HG02571 (cell line): ENCODE measurements at regions not wholly inside any gene's neighbourhood (a gene's known extent, or its start where the extent isn't known, plus 50 kb on each side); places are given as distances from the start of the nearest gene placed in this dataset.

Source experiments
- ATAC-seq: cut with Tn5 transposase; IDR thresholded peaks from one replicate; pipeline ENCODE4 v1.9.1; 2021; ENCODE audit warnings: mild to moderate bottlenecking, moderate library complexity; ENCODE audit not compliant: unreplicated experiment

DNA sequence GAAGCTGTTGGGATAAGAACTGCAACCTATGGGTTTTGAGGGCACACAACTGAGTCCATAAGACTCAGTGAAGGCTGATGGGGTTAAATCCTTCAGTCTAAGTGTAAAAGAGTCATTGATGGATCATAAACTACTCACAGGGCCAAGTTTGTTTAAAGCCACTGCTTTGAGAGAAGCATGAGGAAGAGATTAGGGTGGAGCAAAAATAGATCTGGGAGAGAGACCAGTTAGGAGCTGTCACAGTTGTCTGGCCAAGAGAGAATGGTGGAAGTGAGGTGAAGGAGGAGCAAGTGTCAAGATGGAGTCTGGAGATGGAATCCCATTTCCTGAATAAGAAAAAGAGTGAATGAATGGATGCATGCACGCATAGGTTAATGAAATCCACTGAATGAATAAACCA is 379.1 kb upstream of the CDH11 start:
- no peak for ATAC-seq

DNA sequence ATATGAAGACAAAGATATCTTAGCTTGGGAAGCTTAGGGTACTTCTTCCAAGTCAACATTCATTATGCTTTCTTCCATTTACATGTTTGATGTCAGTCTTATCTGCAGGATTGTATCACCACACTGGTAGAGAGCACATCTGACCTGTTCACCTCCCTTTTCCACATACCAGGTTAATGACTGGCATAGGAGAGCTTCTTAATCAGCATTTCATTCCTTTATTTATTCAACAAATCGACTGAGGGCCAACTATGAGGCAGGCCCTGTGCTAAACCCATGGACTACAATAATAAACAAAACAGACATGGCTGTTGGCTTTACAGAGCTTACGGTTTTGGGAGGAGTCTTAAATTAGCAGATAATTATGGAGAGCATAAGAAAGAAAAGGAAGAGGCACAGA is 378.1 kb upstream of the CDH11 start:
- ATAC-seq: no peak

DNA sequence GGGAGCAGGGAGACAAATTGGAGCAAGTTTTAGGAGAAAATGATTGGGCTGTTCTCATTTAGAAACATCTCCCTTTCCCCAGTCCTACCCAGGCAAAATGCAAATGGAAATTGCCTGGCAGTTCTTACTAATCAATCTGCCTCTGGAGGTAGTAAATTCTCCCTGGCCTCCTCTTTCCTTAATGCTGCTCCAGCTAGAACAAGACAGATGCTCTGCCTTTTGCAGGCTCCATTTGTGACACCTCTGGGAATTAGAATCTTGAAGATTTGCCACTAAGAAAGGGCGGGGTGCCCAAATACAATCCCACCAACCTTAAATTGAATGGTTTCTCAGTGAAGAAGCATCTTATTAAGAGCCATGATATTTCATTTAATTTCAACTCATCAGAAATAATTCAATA is 377.7 kb upstream of the CDH11 start:
- ATAC-seq: no peak

DNA sequence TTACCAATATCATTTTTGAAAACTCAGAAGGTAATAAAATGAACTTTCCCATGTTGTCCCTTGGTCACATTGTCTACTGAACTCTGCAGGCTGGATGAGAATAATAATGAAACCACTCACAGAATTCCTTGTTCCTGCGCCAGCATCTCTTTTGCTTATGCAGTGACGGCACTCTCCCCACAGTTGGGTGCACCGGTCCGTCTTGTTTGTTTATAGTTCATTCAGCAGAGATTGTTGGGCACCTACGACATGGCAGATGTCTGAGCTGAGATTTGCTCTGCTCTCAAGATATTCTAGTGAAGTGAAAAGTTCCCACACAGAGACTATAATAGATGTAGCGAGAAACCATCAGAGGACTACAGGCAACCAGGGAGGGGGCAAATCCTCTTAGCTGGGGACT is 375.7 kb upstream of the CDH11 start:
- ATAC-seq: no peak

DNA sequence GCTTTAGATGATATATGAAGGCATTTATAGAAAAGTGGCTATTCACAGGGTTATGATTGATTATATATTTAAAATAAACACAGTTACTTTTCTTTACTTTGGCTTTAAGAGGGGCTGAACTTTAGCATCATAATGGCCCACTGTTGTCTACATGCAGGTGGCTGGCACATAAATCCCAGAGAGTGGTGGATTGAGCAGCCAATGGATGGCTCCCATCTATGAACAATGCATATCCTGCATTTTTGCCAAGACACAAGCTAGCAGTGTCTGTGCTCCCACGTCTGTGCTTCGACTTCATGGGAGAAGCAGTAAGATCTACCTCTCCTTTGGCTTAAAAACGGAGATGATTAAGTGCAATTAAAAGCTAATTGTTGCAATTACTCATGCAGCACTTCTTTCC is 373.2 kb upstream of the CDH11 start:
- no peak for ATAC-seq

GRCh38 chr16:65494609-65495008 is 372.7 kb upstream of the CDH11 start:
- ATAC-seq: no peak

DNA sequence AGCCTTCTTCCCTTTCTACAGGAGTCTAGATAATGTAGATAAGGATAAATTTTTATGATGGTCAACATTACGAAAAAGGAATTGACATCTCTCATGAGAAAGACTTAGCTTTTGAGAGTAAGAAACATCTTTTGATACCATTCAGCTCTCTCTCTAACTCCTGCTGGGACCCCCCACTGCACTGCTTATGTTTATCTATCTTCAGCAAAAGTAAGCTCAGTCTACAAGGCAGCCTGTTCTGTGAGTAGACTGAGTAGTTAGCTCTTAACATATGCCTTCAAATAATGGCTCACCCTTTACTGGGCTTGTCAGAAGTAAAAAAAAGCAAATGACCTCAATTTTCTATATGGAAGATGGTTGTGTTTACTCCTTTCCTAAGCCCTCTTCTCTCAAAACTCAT is 372.2 kb upstream of the CDH11 start:
- ATAC-seq: no peak

GRCh38 chr16:65490286-65490685 is 368.4 kb upstream of the CDH11 start:
- ATAC-seq: no peak

GRCh38 chr16:65489531-65490023 is 367.7 kb upstream of the CDH11 start:
- ATAC-seq: no peak

DNA sequence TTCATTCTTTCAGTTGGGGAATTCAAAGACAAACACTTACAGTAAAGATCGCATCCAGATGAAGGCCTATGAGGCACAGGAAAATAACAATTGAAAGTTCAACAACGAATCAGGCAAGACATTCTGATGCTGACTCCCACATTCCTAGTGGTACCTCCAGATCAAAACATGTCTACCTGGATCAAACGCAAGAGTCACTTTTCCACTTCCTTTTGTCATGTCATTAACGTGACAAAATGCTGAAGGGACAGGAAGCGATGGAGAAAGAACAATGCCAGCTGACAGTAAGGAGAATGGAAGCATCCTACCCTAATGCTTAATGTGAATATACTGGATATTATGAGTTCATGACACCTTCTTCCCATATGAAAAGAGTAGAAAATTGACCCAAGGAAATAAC is 365.4 kb upstream of the CDH11 start:
- ATAC-seq: no peak

DNA sequence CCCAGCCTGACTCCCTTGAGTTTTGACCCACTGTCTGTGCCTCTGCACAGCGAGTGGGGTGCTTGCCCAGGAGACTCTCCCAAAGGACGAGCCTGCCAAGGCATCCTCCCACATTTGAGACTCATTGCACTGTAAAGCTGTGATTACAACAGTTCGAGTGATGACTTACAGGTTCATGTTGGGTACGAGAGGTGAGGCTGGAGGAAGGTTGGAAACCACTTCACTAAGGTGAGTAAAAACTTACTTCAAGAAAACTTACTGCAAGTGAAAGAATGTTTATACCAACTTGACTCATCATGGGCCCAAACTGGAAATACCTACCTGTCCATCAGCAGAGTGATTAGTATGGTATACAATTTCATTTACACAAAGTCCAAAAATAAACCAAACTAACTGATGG is 360.1 kb upstream of the CDH11 start:
- ATAC-seq: no peak

GRCh38 chr16:65480281-65481091 is 358.6 kb upstream of the CDH11 start:
- ATAC-seq: no peak

- ATAC-seq: no peak
Measured at GRCh38 chr16:65476448-65476955, 354.6 kb upstream of the CDH11 start.

- ATAC-seq: no peak
Measured at GRCh38 chr16:65473699-65474098, 351.8 kb upstream of the CDH11 start.

DNA sequence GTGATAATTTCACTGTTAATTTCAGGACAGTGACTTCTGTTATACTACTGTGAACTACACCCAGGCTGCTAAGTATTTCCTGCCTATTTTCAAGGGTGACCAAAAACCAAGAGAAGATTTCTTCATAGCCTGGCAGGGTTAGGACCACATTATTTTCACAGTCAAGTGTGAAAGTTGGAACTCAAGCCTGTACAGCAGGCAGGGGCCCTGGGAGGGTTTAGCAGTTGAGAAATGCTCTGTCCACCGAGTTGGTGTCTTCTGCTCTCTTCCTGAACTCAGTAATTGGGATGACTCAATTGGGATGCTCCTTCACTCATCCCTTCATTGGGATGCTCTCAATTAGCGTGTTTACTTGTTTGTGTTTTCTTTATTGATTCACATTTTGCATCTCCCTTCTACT is 347.3 kb upstream of the CDH11 start:
- no peak for ATAC-seq

GRCh38 chr16:65468133-65468532 is 346.3 kb upstream of the CDH11 start:
- no peak for ATAC-seq

- ATAC-seq: no peak
Measured at GRCh38 chr16:65463652-65464260, 341.9 kb upstream of the CDH11 start.

GRCh38 chr16:65457084-65457483 is 335.2 kb upstream of the CDH11 start:
- ATAC-seq: no peak

DNA sequence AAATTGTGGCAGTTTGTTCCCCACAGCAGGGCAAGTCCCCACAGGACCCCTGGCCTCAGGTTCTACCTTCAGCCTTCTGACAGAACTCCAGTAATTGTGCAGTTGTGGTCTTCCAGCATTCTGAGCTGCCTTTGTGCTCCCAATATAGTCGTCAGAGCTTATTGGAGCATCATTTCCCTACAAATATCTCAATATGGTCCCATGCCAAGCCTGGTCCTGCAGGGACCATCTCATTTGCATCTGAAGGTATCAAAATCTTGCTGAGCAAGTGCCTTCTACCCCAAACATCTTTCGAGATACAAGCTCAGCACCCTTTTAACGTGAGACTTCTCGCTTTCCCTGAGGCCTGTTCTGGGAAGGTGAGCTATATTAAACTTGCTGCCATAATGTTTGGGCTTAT is 333.9 kb upstream of the CDH11 start:
- ATAC-seq: no peak

GRCh38 chr16:65453646-65454045 is 331.8 kb upstream of the CDH11 start:
- ATAC-seq: no peak

GRCh38 chr16:65449526-65449925 is 327.7 kb upstream of the CDH11 start:
- ATAC-seq: no peak

DNA sequence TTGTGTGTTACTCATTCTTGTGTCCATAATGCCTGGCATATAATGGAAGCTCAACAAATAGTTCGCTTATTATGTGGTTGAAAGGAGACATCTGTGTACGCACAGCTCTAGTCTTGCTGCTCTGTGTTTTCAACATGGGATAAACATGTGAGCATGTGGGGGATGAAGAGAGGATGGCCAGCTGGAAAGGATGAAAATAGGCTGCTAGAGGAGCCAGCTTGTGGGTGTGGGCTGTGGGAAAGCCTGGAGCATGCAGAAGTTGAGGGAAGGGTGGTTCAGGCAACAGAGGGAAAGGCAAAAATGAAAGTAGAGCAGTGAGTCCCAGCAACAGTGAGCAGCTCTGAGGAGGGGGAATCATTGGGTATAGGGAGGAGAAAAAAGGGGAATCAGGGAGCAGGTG is 324.6 kb upstream of the CDH11 start:
- no peak for ATAC-seq
